Caki2 (cell line): ENCODE measurements at regions not wholly inside any gene's neighbourhood (a gene's known extent, or its start where the extent isn't known, plus 50 kb on each side); places are given as distances from the start of the nearest gene placed in this dataset.
"Not testable (repeated sequence)": the region's sequence is repeated elsewhere in the genome, so short reads cannot be mapped to it uniquely, and the experiment has no call there.

Source experiments
- DNase-seq: peaks from one replicate; pipeline ENCODE4 v3.0.0-alpha.2; 2015; ENCODE audit warnings: low read depth
- in situ Hi-C: cut with HindIII; loops from 2 replicates; pipeline ENCODE4 v1.10.0; 2016; ENCODE audit warnings: low sequenced_read_pairs, low pct_unique_long_range_greater_than_20kb, mixed read lengths

GRCh38 chr4:147284256-147284835, 196.6 kb upstream of the EDNRA start:
- in situ Hi-C loops = no loop called here
- DNase-seq = no peak

GRCh38 chr4:147284935-147285334, 196.0 kb upstream of the EDNRA start:
- in situ Hi-C loops = no loop called here
- DNase-seq = no peak

- in situ Hi-C loops = no loop called here
- no peak for DNase-seq
These were observed 195.1 kb upstream of the EDNRA start for GRCh38 chr4:147285751-147286150.

- in situ Hi-C loops = no loop called here
These were observed 193.9 kb upstream of the EDNRA start for GRCh38 chr4:147286846-147287587.

GRCh38 chr4:147287588-147287890, 193.4 kb upstream of the EDNRA start:
- DNase-seq = no peak
- in situ Hi-C loops = no loop called here

More at GRCh38 chr4:147286846-147287587, 193.9 kb upstream of the EDNRA start:
- no peak for DNase-seq

GRCh38 chr4:147288512-147288911, 192.4 kb upstream of the EDNRA start:
- DNase-seq = no peak
- in situ Hi-C loops = no loop called here

- peak; percentile 16 for DNase-seq
- in situ Hi-C loops = no loop called here
These were observed 191.7 kb upstream of the EDNRA start for GRCh38 chr4:147289181-147289580.

- in situ Hi-C loops = not testable (repeated sequence)
- DNase-seq = peak; percentile 41
These were observed 188.1 kb upstream of the EDNRA start for GRCh38 chr4:147292604-147293313.

- in situ Hi-C loops, DNase-seq: not testable (repeated sequence)
These were observed 187.6 kb upstream of the EDNRA start for GRCh38 chr4:147293314-147293677.

GRCh38 chr4:147299205-147299604, 181.7 kb upstream of the EDNRA start:
- in situ Hi-C loops = no loop called here

GRCh38 chr4:147303174-147303872, 177.6 kb upstream of the EDNRA start:
- DNase-seq = no peak
- in situ Hi-C loops = no loop called here

More at GRCh38 chr4:147299205-147299604, 181.7 kb upstream of the EDNRA start:
- DNase-seq = no peak

- in situ Hi-C loops = no loop called here
- no peak for DNase-seq
These were observed 177.0 kb upstream of the EDNRA start for GRCh38 chr4:147303873-147304229.

GRCh38 chr4:147307896-147308674, 172.8 kb upstream of the EDNRA start:
- DNase-seq = no peak
- in situ Hi-C loops = no loop called here

- no peak for DNase-seq
- in situ Hi-C loops = no loop called here
These were observed 171.5 kb upstream of the EDNRA start for GRCh38 chr4:147309434-147309833.

GRCh38 chr4:147310312-147310711, 170.6 kb upstream of the EDNRA start:
- in situ Hi-C loops = no loop called here
- DNase-seq = no peak

GRCh38 chr4:147311956-147312355, 168.9 kb upstream of the EDNRA start:
- no peak for DNase-seq
- in situ Hi-C loops = no loop called here

- in situ Hi-C loops = no loop called here
These were observed 168.4 kb upstream of the EDNRA start for GRCh38 chr4:147312376-147313046.

GRCh38 chr4:147313108-147313507, 167.8 kb upstream of the EDNRA start:
- in situ Hi-C loops = no loop called here
- no peak for DNase-seq

More at GRCh38 chr4:147312376-147313046, 168.4 kb upstream of the EDNRA start:
- no peak for DNase-seq
